ENCODE measurements at regions not wholly inside any gene's neighbourhood (a gene's known extent, or its start where the extent isn't known, plus 50 kb on each side); places are given as distances from the start of the nearest gene placed in this dataset.

- no peak for TF ChIP-seq CTCF (IDR thresholded peaks at IDR 0.05; ENCODE audit: poor library complexity)
- TF ChIP-seq EZH2 (IDR thresholded peaks at IDR 0.05; ENCODE audit: borderline replicate concordance) = no peak
- no peak for TF ChIP-seq EZH2phosphoT487 (IDR thresholded peaks at IDR 0.05; ENCODE audit: low read depth, severe bottlenecking, unreplicated experiment)
These were observed 185.8 kb downstream of the OLFM4 start for GRCh38 chr13:53214433-53214832.
